ENCODE measurements at regions not wholly inside any gene's neighbourhood (a gene's known extent, or its start where the extent isn't known, plus 50 kb on each side); places are given as distances from the start of the nearest gene placed in this dataset.

- no peaks in the 10 kb centered on the region for H3K9me3 Mint-ChIP-seq
- no peaks in the 10 kb centered on the region for H3K36me3 Mint-ChIP-seq
- no peak overlapping the region for H3K4me3 Mint-ChIP-seq
- peaks cover 63% of the 10 kb centered on the region for H3K4me1 Mint-ChIP-seq
- H3K27me3 Mint-ChIP-seq, result no peaks in the 10 kb centered on the region
- H3K27ac Mint-ChIP-seq, result no peak overlapping the region
These were observed 125.0 kb upstream of the MEF2A start for GRCh38 chr15:99440551-99441443.

- Mint-ChIP-seq H3K27me3 (no peaks in the 10 kb centered on the region), H3K4me3 (no peak overlapping the region), H3K9me3 (no peaks in the 10 kb centered on the region), H3K4me1 (peaks cover 65% of the 10 kb centered on the region), H3K27ac (no peak overlapping the region), H3K36me3 (no peaks in the 10 kb centered on the region)
These were observed 124.4 kb upstream of the MEF2A start for GRCh38 chr15:99441444-99441800.

GRCh38 chr15:99441871-99442251 is 123.9 kb upstream of the MEF2A start:
- Mint-ChIP-seq H3K27me3 (no peaks in the 10 kb centered on the region), H3K27ac (no peak overlapping the region)

GRCh38 chr15:99442252-99442897 is 123.4 kb upstream of the MEF2A start:
- Mint-ChIP-seq H3K4me3 (peak overlapping the region; percentile 27), H3K27ac (peak overlapping the region; percentile 30), H3K4me1 (peaks cover 60% of the 10 kb centered on the region), H3K36me3 (no peaks in the 10 kb centered on the region), H3K9me3 (no peaks in the 10 kb centered on the region), H3K27me3 (no peaks in the 10 kb centered on the region)

More at GRCh38 chr15:99441871-99442251, 123.9 kb upstream of the MEF2A start:
- H3K4me3 Mint-ChIP-seq, result no peak overlapping the region
- H3K4me1 Mint-ChIP-seq, result peaks cover 65% of the 10 kb centered on the region
- no peaks in the 10 kb centered on the region for H3K9me3 Mint-ChIP-seq
- H3K36me3 Mint-ChIP-seq, result no peaks in the 10 kb centered on the region

- H3K9me3 Mint-ChIP-seq, result no peaks in the 10 kb centered on the region
- H3K27ac Mint-ChIP-seq, result peak overlapping the region; percentile 30
- H3K4me1 Mint-ChIP-seq, result peaks cover 62% of the 10 kb centered on the region
- H3K27me3 Mint-ChIP-seq, result no peaks in the 10 kb centered on the region
- no peaks in the 10 kb centered on the region for H3K36me3 Mint-ChIP-seq
- H3K4me3 Mint-ChIP-seq, result no peak overlapping the region
These were observed 122.6 kb upstream of the MEF2A start for GRCh38 chr15:99443056-99443756.

- Mint-ChIP-seq H3K27ac (peak overlapping the region; percentile 91), H3K4me1 (peaks cover 61% of the 10 kb centered on the region), H3K27me3 (no peaks in the 10 kb centered on the region), H3K9me3 (no peaks in the 10 kb centered on the region), H3K36me3 (no peaks in the 10 kb centered on the region), H3K4me3 (peak overlapping the region; percentile 67)
These were observed 121.9 kb upstream of the MEF2A start for GRCh38 chr15:99443768-99444446.

GRCh38 chr15:99445272-99445850 is 120.4 kb upstream of the MEF2A start:
- H3K27me3 Mint-ChIP-seq, result no peaks in the 10 kb centered on the region
- no peaks in the 10 kb centered on the region for H3K9me3 Mint-ChIP-seq
- no peak overlapping the region for H3K27ac Mint-ChIP-seq
- peaks cover 73% of the 10 kb centered on the region for H3K4me1 Mint-ChIP-seq
- H3K4me3 Mint-ChIP-seq, result no peak overlapping the region
- H3K36me3 Mint-ChIP-seq, result no peaks in the 10 kb centered on the region

- Mint-ChIP-seq H3K4me1 (peaks cover 80% of the 10 kb centered on the region), H3K9me3 (no peaks in the 10 kb centered on the region), H3K27ac (no peak overlapping the region), H3K4me3 (no peak overlapping the region), H3K36me3 (no peaks in the 10 kb centered on the region), H3K27me3 (no peaks in the 10 kb centered on the region)
These were observed 119.0 kb upstream of the MEF2A start for GRCh38 chr15:99446565-99447496.

GRCh38 chr15:99447497-99448371 is 118.0 kb upstream of the MEF2A start:
- Mint-ChIP-seq H3K27ac (no peak overlapping the region), H3K4me1 (peaks cover 75% of the 10 kb centered on the region), H3K27me3 (no peaks in the 10 kb centered on the region), H3K9me3 (no peaks in the 10 kb centered on the region), H3K4me3 (no peak overlapping the region), H3K36me3 (no peaks in the 10 kb centered on the region)

- Mint-ChIP-seq H3K4me3 (peak overlapping the region; percentile 24), H3K4me1 (peaks cover 63% of the 10 kb centered on the region), H3K9me3 (no peaks in the 10 kb centered on the region), H3K27me3 (no peaks in the 10 kb centered on the region), H3K36me3 (no peaks in the 10 kb centered on the region), H3K27ac (peak overlapping the region; percentile 9)
These were observed 116.3 kb upstream of the MEF2A start for GRCh38 chr15:99449514-99449913.

GRCh38 chr15:99450896-99451358 is 114.9 kb upstream of the MEF2A start:
- H3K27me3 Mint-ChIP-seq, result no peaks in the 10 kb centered on the region
- peaks cover 49% of the 10 kb centered on the region for H3K4me1 Mint-ChIP-seq
- no peak overlapping the region for H3K27ac Mint-ChIP-seq
- peak overlapping the region; percentile 75 for H3K4me3 Mint-ChIP-seq
- no peaks in the 10 kb centered on the region for H3K9me3 Mint-ChIP-seq
- H3K36me3 Mint-ChIP-seq, result no peaks in the 10 kb centered on the region

GRCh38 chr15:99451484-99451883 is 114.3 kb upstream of the MEF2A start:
- peak overlapping the region; percentile 52 for H3K27ac Mint-ChIP-seq
- H3K4me3 Mint-ChIP-seq, result peak overlapping the region; percentile 58
- H3K9me3 Mint-ChIP-seq, result no peaks in the 10 kb centered on the region
- H3K4me1 Mint-ChIP-seq, result peaks cover 46% of the 10 kb centered on the region
- no peaks in the 10 kb centered on the region for H3K36me3 Mint-ChIP-seq
- no peaks in the 10 kb centered on the region for H3K27me3 Mint-ChIP-seq

GRCh38 chr15:99452010-99452409 is 113.8 kb upstream of the MEF2A start:
- H3K4me1 Mint-ChIP-seq, result peaks cover 45% of the 10 kb centered on the region
- no peaks in the 10 kb centered on the region for H3K36me3 Mint-ChIP-seq
- H3K9me3 Mint-ChIP-seq, result no peaks in the 10 kb centered on the region
- no peaks in the 10 kb centered on the region for H3K27me3 Mint-ChIP-seq
- H3K27ac Mint-ChIP-seq, result no peak overlapping the region
- H3K4me3 Mint-ChIP-seq, result peak overlapping the region; percentile 58

Data from activated naive CD4-positive, alpha-beta T cell treated with anti-CD3 and anti-CD28 coated beads, Interleukin-2, amount 50 U/mL, for 24 hours (primary cell).